PC-9 (cell line): ENCODE measurements at regions not wholly inside any gene's neighbourhood (a gene's known extent, or its start where the extent isn't known, plus 50 kb on each side); places are given as distances from the start of the nearest gene placed in this dataset.

Experiments used
- BruUV-seq: library from RNA; stranded (reverse); fragments of 400-500 nt; replicated peaks from 2 replicates; lab custom pipeline; 2021; lab: Mats Ljungman, UMichigan
- CTCF ChIA-PET: fragments of 300-600 bp; sonication (Branson Sonifier 250); formaldehyde crosslinking; loops from one replicate; lab custom pipeline; 2022; ENCODE audit warnings: antibody characterized with exemption; lab: Charles Lee
- POLR2A ChIA-PET: fragments of 300-600 bp; sonication (Branson Sonifier 250); formaldehyde crosslinking; loops from one replicate; lab custom pipeline; 2022; ENCODE audit warnings: antibody characterized with exemption; ENCODE audit not compliant: unreplicated experiment; lab: Charles Lee
- DNase-seq, 2 experiments: peaks; one replicate each; pipeline versions ENCODE4 v3.0.0 to v3.0.0-alpha.2; 2015 to 2022; ENCODE audit warnings: mixed read lengths in 1 of 2
- H2AFZ ChIP-seq: fragments of 200-600 bp; sonication (generic); 2 replicates; pipeline ENCODE4 v1.8.1; 2017; ENCODE audit warnings: antibody characterized with exemption
- H3F3A ChIP-seq: fragments of 200-600 bp; sonication (generic); 2 replicates; pipeline ENCODE4 v1.8.1; 2017; ENCODE audit warnings: antibody characterized with exemption, mild to moderate bottlenecking, low read depth; ENCODE audit not compliant: insufficient read depth
- H3K27ac ChIP-seq: fragments of 200-600 bp; sonication (generic); 2 replicates; pipeline ENCODE4 v1.6.1; 2016; ENCODE audit warnings: mixed run types
- H3K27me3 ChIP-seq: fragments of 200-600 bp; sonication (generic); 2 replicates; pipeline ENCODE4 v1.6.1; 2016; ENCODE audit warnings: low read depth, mixed run types; ENCODE audit not compliant: insufficient read depth
- H3K36me3 ChIP-seq: fragments of 200-600 bp; sonication (generic); 2 replicates; pipeline ENCODE4 v1.6.1; 2016; ENCODE audit warnings: low read depth, mixed run types
- H3K4me1 ChIP-seq: fragments of 200-600 bp; sonication (generic); replicated peaks from 2 replicates; pipeline ENCODE4 v1.6.1; 2016; ENCODE audit warnings: mixed run types; ENCODE audit not compliant: insufficient read depth
- H3K4me2 ChIP-seq: fragments of 200-600 bp; sonication (generic); 2 replicates; pipeline ENCODE4 v1.6.1; 2017; ENCODE audit warnings: mixed run types
- H3K4me3 ChIP-seq: fragments of 200-600 bp; sonication (generic); 2 replicates; pipeline ENCODE4 v1.6.1; 2016; ENCODE audit warnings: mixed run types
- H3K79me2 ChIP-seq: fragments of 200-600 bp; sonication (generic); 2 replicates; pipeline ENCODE4 v1.6.1; 2017; ENCODE audit warnings: low read depth, mixed run types
- H3K9me2 ChIP-seq: fragments of 200-600 bp; sonication (generic); 2 replicates; pipeline ENCODE4 v1.8.1; 2017; ENCODE audit warnings: mild to moderate bottlenecking; ENCODE audit not compliant: insufficient read depth
- H3K9me3 ChIP-seq: fragments of 200-600 bp; sonication (generic); 2 replicates; pipeline ENCODE4 v1.8.1; 2016; ENCODE audit warnings: low read depth; ENCODE audit not compliant: insufficient read depth
- H4K20me1 ChIP-seq: fragments of 200-600 bp; sonication (generic); 2 replicates; pipeline ENCODE4 v1.8.1; 2017; ENCODE audit not compliant: insufficient read depth
- EZH2 ChIP-seq: fragments of 200-600 bp; sonication (generic); IDR thresholded peaks from 2 replicates; pipeline ENCODE4 v1.8.0; 2017; ENCODE audit warnings: antibody characterized with exemption, low read depth
- intact Hi-C: fragments of 100-400 bp; cut with micrococcal nuclease; formaldehyde crosslinking; loops from one replicate; pipeline ENCODE4 v1.10.0; 2022; ENCODE audit not compliant: unreplicated experiment
- TF ChIP-seq, protein P1 (sequence below): fragments of 200-600 bp; sonication (generic); conservative IDR thresholded peaks from 2 replicates; pipeline ENCODE4 v1.6.1; 2017; ENCODE audit warnings: mixed run types, antibody characterized with exemption, mild to moderate bottlenecking, moderate library complexity

DNA sequence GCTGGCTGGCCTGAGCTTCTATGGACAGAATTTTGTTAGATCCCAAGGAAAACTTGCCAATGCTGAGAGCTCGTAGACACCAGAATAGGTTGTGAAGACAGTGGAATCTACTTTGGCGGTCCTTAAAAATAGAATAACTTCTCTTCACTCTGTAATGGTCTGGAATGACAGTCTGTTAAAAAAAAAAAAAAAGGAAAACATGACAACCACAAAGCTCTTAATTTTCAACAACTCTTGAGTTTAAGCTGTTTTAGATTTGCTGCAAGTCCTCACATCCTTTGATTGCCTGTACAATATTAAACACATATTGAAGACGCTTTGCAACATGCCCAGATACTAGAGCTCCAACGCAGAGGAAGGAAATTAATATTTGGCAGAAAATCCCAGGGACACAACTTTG is 122.8 kb upstream of the GALNT15 start:
- H3K27me3 ChIP-seq, result no peaks in the 10 kb centered on the region
- no TSS peak for BruUV-seq
- no peak overlapping the region for H3K4me3 ChIP-seq
- H3F3A ChIP-seq, result no peaks in the 10 kb centered on the region
- H3K27ac ChIP-seq, result no peak overlapping the region
- H3K4me1 ChIP-seq, result no peaks in the 10 kb centered on the region
- H3K4me2 ChIP-seq, result no peak overlapping the region
- H3K9me2 ChIP-seq, result no peaks in the 10 kb centered on the region
- CTCF ChIA-PET, result interaction anchor here (0.6 kb wide), 2 partner anchors 12 to 80 kb away, joined by 4 to 10 read pairs; no protein-coding TSS in a partner anchor
- H3K36me3 ChIP-seq, result no peaks in the 10 kb centered on the region
- intact Hi-C loops, result no loop called here
- POLR2A ChIA-PET, result no interaction called here
- no peak for DNase-seq
- no peaks in the 10 kb centered on the region for H3K9me3 ChIP-seq
- no peaks in the 10 kb centered on the region for H4K20me1 ChIP-seq
- no peak overlapping the region for H2AFZ ChIP-seq
- TF ChIP-seq, protein P1, sequence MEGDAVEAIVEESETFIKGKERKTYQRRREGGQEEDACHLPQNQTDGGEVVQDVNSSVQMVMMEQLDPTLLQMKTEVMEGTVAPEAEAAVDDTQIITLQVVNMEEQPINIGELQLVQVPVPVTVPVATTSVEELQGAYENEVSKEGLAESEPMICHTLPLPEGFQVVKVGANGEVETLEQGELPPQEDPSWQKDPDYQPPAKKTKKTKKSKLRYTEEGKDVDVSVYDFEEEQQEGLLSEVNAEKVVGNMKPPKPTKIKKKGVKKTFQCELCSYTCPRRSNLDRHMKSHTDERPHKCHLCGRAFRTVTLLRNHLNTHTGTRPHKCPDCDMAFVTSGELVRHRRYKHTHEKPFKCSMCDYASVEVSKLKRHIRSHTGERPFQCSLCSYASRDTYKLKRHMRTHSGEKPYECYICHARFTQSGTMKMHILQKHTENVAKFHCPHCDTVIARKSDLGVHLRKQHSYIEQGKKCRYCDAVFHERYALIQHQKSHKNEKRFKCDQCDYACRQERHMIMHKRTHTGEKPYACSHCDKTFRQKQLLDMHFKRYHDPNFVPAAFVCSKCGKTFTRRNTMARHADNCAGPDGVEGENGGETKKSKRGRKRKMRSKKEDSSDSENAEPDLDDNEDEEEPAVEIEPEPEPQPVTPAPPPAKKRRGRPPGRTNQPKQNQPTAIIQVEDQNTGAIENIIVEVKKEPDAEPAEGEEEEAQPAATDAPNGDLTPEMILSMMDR, result no peak
- TF ChIP-seq EZH2, result no peak
- no peaks in the 10 kb centered on the region for H3K79me2 ChIP-seq

DNA sequence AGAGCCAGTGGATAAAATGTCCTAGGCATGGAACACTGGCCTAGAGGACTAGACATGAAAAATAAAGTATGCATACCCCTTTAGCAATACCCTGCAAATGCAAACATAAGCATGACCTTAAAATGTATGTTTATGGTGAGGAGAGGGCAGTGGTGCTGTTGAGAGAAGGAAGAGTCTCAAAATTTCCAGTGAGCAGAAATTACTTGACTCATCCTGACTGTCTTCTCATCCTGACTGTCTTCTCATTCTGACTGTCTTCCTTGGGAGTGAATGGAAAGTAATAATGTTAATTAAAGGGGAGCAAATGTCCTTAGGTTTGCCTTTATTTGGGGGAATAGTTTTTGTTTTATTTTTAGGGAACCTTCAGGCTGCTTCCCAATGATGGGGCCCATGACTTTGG is 121.5 kb upstream of the GALNT15 start:
- no TSS peak for BruUV-seq
- no peaks in the 10 kb centered on the region for H3K79me2 ChIP-seq
- intact Hi-C loops, result no loop called here
- TF ChIP-seq, protein P1, result no peak
- no peak for TF ChIP-seq EZH2
- no peaks in the 10 kb centered on the region for H3K36me3 ChIP-seq
- no peak overlapping the region for H2AFZ ChIP-seq
- ChIA-PET CTCF (no interaction called here), POLR2A (no interaction called here)
- H3K4me1 ChIP-seq, result peaks cover 3% of the 10 kb centered on the region
- DNase-seq, result no peak
- no peak overlapping the region for H3K27ac ChIP-seq
- H3K27me3 ChIP-seq, result no peaks in the 10 kb centered on the region
- no peaks in the 10 kb centered on the region for H3F3A ChIP-seq
- H4K20me1 ChIP-seq, result no peaks in the 10 kb centered on the region
- no peaks in the 10 kb centered on the region for H3K9me3 ChIP-seq
- H3K9me2 ChIP-seq, result no peaks in the 10 kb centered on the region
- H3K4me2 ChIP-seq, result no peak overlapping the region
- no peak overlapping the region for H3K4me3 ChIP-seq

DNA sequence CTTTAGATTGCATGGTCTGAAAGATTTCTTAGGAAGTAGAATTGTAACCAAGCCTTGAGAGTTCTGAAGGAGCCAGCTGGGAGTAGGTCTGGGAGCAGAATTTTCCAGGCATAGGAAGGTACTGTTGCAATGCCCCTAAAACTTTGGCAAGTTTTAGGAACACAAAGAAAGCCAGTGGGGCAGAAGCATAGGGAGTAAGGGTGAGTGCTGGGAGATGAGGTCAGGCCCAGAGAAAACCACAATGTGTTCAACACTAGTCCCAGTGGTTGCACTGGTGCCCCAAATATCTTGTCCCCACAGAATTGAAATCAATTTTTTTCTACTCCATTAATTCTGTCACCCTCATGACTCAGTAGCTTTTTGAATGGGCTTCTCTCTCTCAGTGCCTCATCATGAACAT is 120.7 kb upstream of the GALNT15 start:
- H3K27ac ChIP-seq, result no peak overlapping the region
- no peak overlapping the region for H3K4me3 ChIP-seq
- H3F3A ChIP-seq, result no peaks in the 10 kb centered on the region
- ChIA-PET CTCF (no interaction called here), POLR2A (no interaction called here)
- H3K79me2 ChIP-seq, result no peaks in the 10 kb centered on the region
- H3K4me2 ChIP-seq, result no peak overlapping the region
- TF ChIP-seq, protein P1, result no peak
- no peak for TF ChIP-seq EZH2
- no peak overlapping the region for H2AFZ ChIP-seq
- peaks cover 12% of the 10 kb centered on the region for H3K4me1 ChIP-seq
- no peaks in the 10 kb centered on the region for H3K36me3 ChIP-seq
- no peaks in the 10 kb centered on the region for H4K20me1 ChIP-seq
- intact Hi-C loops, result no loop called here
- no peaks in the 10 kb centered on the region for H3K27me3 ChIP-seq
- H3K9me2 ChIP-seq, result no peaks in the 10 kb centered on the region
- no TSS peak for BruUV-seq
- 0 out of 2 replicates have a peak, but pooled peaks cover 5% of the 10 kb centered on the region for H3K9me3 ChIP-seq
- no peak for DNase-seq
